Large intestine (tissue), 3 donors: ENCODE measurements at regions not wholly inside any gene's neighbourhood (a gene's known extent, or its start where the extent isn't known, plus 50 kb on each side); places are given as distances from the start of the nearest gene placed in this dataset.

ENCODE experiments used
- DNase-seq, 2 donors: peaks; one replicate each; pipeline versions ENCODE4 v3.0.0 to v3.0.0-alpha.2; 2013
- H3K27ac ChIP-seq: one replicate; pipeline ENCODE4 v1.5.1; 2013; ENCODE audit warnings: low read length
- H3K27me3 ChIP-seq: 2 replicates; pipeline ENCODE4 v1.6.1; 2013; ENCODE audit warnings: low read length; ENCODE audit not compliant: control insufficient read depth, insufficient read depth
- H3K36me3 ChIP-seq: 2 replicates; pipeline ENCODE4 v1.6.1; 2013; ENCODE audit warnings: low read length; ENCODE audit not compliant: control insufficient read depth, insufficient read depth
- H3K4me1 ChIP-seq: one replicate; pipeline ENCODE4 v1.6.1; 2013; ENCODE audit warnings: low read length; ENCODE audit not compliant: control insufficient read depth, insufficient read depth
- H3K4me3 ChIP-seq: one replicate; pipeline ENCODE4 v1.5.1; 2013; ENCODE audit warnings: low read length
- H3K9me3 ChIP-seq: one replicate; pipeline ENCODE4 v1.6.1; 2013; ENCODE audit warnings: mild to moderate bottlenecking, low read depth, low read length, moderate library complexity; ENCODE audit not compliant: control insufficient read depth
- WGBS: methylation state at CpG from one replicate; pipeline ENCODE4 v1.1.5; 2013; ENCODE audit warnings: low lambda C conversion rate; ENCODE audit not compliant: insufficient coverage; 5-methylcytosine and 5-hydroxymethylcytosine counted together

- WGBS: no CpG with 5 or more reads among the region's 4 CpGs
- no peaks in the 10 kb centered on the region for H3K36me3 ChIP-seq
- no peak overlapping the region for H3K4me3 ChIP-seq
- H3K27me3 ChIP-seq: no peaks in the 10 kb centered on the region
- no peak overlapping the region for H3K27ac ChIP-seq
- no peaks in the 10 kb centered on the region for H3K4me1 ChIP-seq
- DNase-seq: no peak
- H3K9me3 ChIP-seq: no peaks in the 10 kb centered on the region
These were observed 98.6 kb upstream of the ACTBL2 start for GRCh38 chr5:57581222-57581621.

- Histone ChIP-seq H3K27me3 (no peaks in the 10 kb centered on the region), H3K27ac (no peak overlapping the region), H3K4me3 (no peak overlapping the region), H3K9me3 (no peaks in the 10 kb centered on the region), H3K4me1 (no peaks in the 10 kb centered on the region), H3K36me3 (no peaks in the 10 kb centered on the region)
- 100% methylated on average over 1 of the region's 8 CpGs for WGBS
- no peak for DNase-seq
These were observed 95.0 kb upstream of the ACTBL2 start for GRCh38 chr5:57577432-57578175.

- Histone ChIP-seq H3K9me3 (no peaks in the 10 kb centered on the region), H3K27me3 (no peaks in the 10 kb centered on the region), H3K36me3 (no peaks in the 10 kb centered on the region), H3K4me1 (no peaks in the 10 kb centered on the region), H3K4me3 (no peak overlapping the region), H3K27ac (no peak overlapping the region)
- DNase-seq: no peak
- WGBS: no CpG with 5 or more reads among the region's 6 CpGs
These were observed 93.7 kb upstream of the ACTBL2 start for GRCh38 chr5:57576317-57576716.

GRCh38 chr5:57575839-57576238, 93.2 kb upstream of the ACTBL2 start:
- Histone ChIP-seq H3K4me3 (no peak overlapping the region), H3K27me3 (no peaks in the 10 kb centered on the region), H3K27ac (no peak overlapping the region), H3K4me1 (no peaks in the 10 kb centered on the region), H3K9me3 (no peaks in the 10 kb centered on the region), H3K36me3 (no peaks in the 10 kb centered on the region)
- WGBS: 87% methylated on average over 6 of the region's 9 CpGs
- no peak for DNase-seq

- peaks cover 3% of the 10 kb centered on the region for H3K27me3 ChIP-seq
- H3K4me1 ChIP-seq: no peaks in the 10 kb centered on the region
- no peak overlapping the region for H3K4me3 ChIP-seq
- no peak overlapping the region for H3K27ac ChIP-seq
- H3K9me3 ChIP-seq: no peaks in the 10 kb centered on the region
- DNase-seq: no peak
- no peaks in the 10 kb centered on the region for H3K36me3 ChIP-seq
These were observed 89.8 kb upstream of the ACTBL2 start for GRCh38 chr5:57572461-57572860.

GRCh38 chr5:57569601-57570000, 87.0 kb upstream of the ACTBL2 start:
- no CpG with 5 or more reads among the region's 1 CpG for WGBS

GRCh38 chr5:57568136-57568535, 85.5 kb upstream of the ACTBL2 start:
- Histone ChIP-seq H3K27me3 (peaks cover 3% of the 10 kb centered on the region), H3K36me3 (no peaks in the 10 kb centered on the region), H3K27ac (no peak overlapping the region), H3K9me3 (no peaks in the 10 kb centered on the region), H3K4me1 (no peaks in the 10 kb centered on the region), H3K4me3 (no peak overlapping the region)
- DNase-seq: no peak
- 100% methylated on average over 1 of the region's 3 CpGs for WGBS

More at GRCh38 chr5:57569601-57570000, 87.0 kb upstream of the ACTBL2 start:
- DNase-seq: no peak
- Histone ChIP-seq H3K27ac (no peak overlapping the region), H3K9me3 (no peaks in the 10 kb centered on the region), H3K4me3 (no peak overlapping the region), H3K36me3 (no peaks in the 10 kb centered on the region), H3K27me3 (peaks cover 3% of the 10 kb centered on the region), H3K4me1 (no peaks in the 10 kb centered on the region)

- 83% methylated on average over 3 of the region's 5 CpGs for WGBS
- Histone ChIP-seq H3K27ac (no peak overlapping the region), H3K4me1 (no peaks in the 10 kb centered on the region), H3K4me3 (no peak overlapping the region), H3K27me3 (peaks cover 3% of the 10 kb centered on the region), H3K36me3 (no peaks in the 10 kb centered on the region), H3K9me3 (no peaks in the 10 kb centered on the region)
- peak; percentile 9 to 16 for DNase-seq
These were observed 84.3 kb upstream of the ACTBL2 start for GRCh38 chr5:57566914-57567313.

- 90% methylated on average over 2 of the region's 3 CpGs for WGBS
- Histone ChIP-seq H3K4me3 (no peak overlapping the region), H3K27me3 (no peaks in the 10 kb centered on the region)
These were observed 78.7 kb upstream of the ACTBL2 start for GRCh38 chr5:57561231-57561842.

GRCh38 chr5:57559110-57559635, 76.6 kb upstream of the ACTBL2 start:
- no peak overlapping the region for H3K27ac ChIP-seq
- no peak for DNase-seq
- 67% methylated on average over 2 of the region's 3 CpGs for WGBS

More at GRCh38 chr5:57561231-57561842, 78.7 kb upstream of the ACTBL2 start:
- Histone ChIP-seq H3K9me3 (no peaks in the 10 kb centered on the region), H3K36me3 (no peaks in the 10 kb centered on the region), H3K4me1 (no peaks in the 10 kb centered on the region), H3K27ac (no peak overlapping the region)
- DNase-seq: no peak

More at GRCh38 chr5:57559110-57559635, 76.6 kb upstream of the ACTBL2 start:
- Histone ChIP-seq H3K36me3 (no peaks in the 10 kb centered on the region), H3K27me3 (no peaks in the 10 kb centered on the region), H3K9me3 (no peaks in the 10 kb centered on the region), H3K4me3 (no peak overlapping the region), H3K4me1 (no peaks in the 10 kb centered on the region)
